HL-60 (cell line): ENCODE measurements at regions not wholly inside any gene's neighbourhood (a gene's known extent, or its start where the extent isn't known, plus 50 kb on each side); places are given as distances from the start of the nearest gene placed in this dataset.

Experiments
- DNase-seq, 2 experiments: peaks; one replicate each; pipeline ENCODE4 v3.0.0-alpha.2; 2010 to 2020; ENCODE audit warnings: low read depth in 1 of 2, low spot score in 1 of 2
- H3K27ac ChIP-seq: fragments of 250-450 bp; sonication (Bioruptor Pico); replicated peaks from 2 replicates; pipeline ENCODE4 v1.5.1; 2020; ENCODE audit warnings: mild to moderate bottlenecking, moderate library complexity
- H3K27me3 ChIP-seq: fragments of 250-450 bp; sonication (Bioruptor Pico); 2 replicates; pipeline ENCODE4 v1.5.1; 2021; ENCODE audit warnings: mild to moderate bottlenecking, moderate library complexity; ENCODE audit not compliant: insufficient read depth, poor library complexity, severe bottlenecking
- H3K4me3 ChIP-seq: replicated peaks from 2 replicates; pipeline ENCODE4 v1.5.1; 2011; ENCODE audit warnings: mild to moderate bottlenecking, control low read depth, low read length; ENCODE audit not compliant: insufficient read depth
- CTCF ChIP-seq: IDR thresholded peaks from one replicate; pipeline ENCODE4 v1.5.1; 2011; ENCODE audit warnings: low read length, control low read depth, inconsistent platforms; ENCODE audit not compliant: insufficient read depth
- GABPA ChIP-seq: IDR thresholded peaks from 2 replicates; pipeline ENCODE4 v1.6.1; 2012; ENCODE audit warnings: low read depth
- POLR2AphosphoS5 ChIP-seq: IDR thresholded peaks from 2 replicates; pipeline ENCODE4 v1.6.1; 2012; ENCODE audit warnings: low read depth
- REST ChIP-seq: IDR thresholded peaks from 2 replicates; pipeline ENCODE4 v1.6.1; 2012; ENCODE audit warnings: low read depth; ENCODE audit not compliant: insufficient replicate concordance
- SPI1 ChIP-seq: IDR thresholded peaks from 2 replicates; pipeline ENCODE4 v1.6.1; 2012; ENCODE audit warnings: low read depth, mild to moderate bottlenecking, borderline replicate concordance

GRCh38 chrX:97740886-97741285, 857.2 kb downstream of the RPA4 start:
- TF ChIP-seq SPI1 (no peak), POLR2AphosphoS5 (no peak), REST (no peak), CTCF (no peak), GABPA (no peak)
- no peaks in the 10 kb centered on the region for H3K27me3 ChIP-seq
- H3K4me3 ChIP-seq = no peak overlapping the region
- DNase-seq = no peak
- no peak overlapping the region for H3K27ac ChIP-seq

GRCh38 chrX:97743014-97743413, 859.3 kb downstream of the RPA4 start:
- Histone ChIP-seq H3K27ac (no peak overlapping the region), H3K27me3 (no peaks in the 10 kb centered on the region), H3K4me3 (no peak overlapping the region)
- DNase-seq = no peak
- no peak for TF ChIP-seq GABPA
- no peak for TF ChIP-seq CTCF
- no peak for TF ChIP-seq POLR2AphosphoS5
- no peak for TF ChIP-seq REST
- no peak for TF ChIP-seq SPI1

- TF ChIP-seq REST (no peak), CTCF (no peak), GABPA (no peak), POLR2AphosphoS5 (no peak), SPI1 (no peak)
- no peak overlapping the region for H3K27ac ChIP-seq
- DNase-seq = no peak
These were observed 863.6 kb downstream of the RPA4 start for GRCh38 chrX:97747346-97747745.

More at GRCh38 chrX:97747346-97747745, 863.6 kb downstream of the RPA4 start:
- H3K4me3 ChIP-seq = no peak overlapping the region
- no peaks in the 10 kb centered on the region for H3K27me3 ChIP-seq
